MG63 (cell line): ENCODE measurements at regions not wholly inside any gene's neighbourhood (a gene's known extent, or its start where the extent isn't known, plus 50 kb on each side); places are given as distances from the start of the nearest gene placed in this dataset.

Experiments used
- DNase-seq: peaks from one replicate; pipeline ENCODE4 v3.0.0-alpha.2; 2020
- H3K27me3 ChIP-seq: fragments of 250-450 bp; sonication (Bioruptor Pico); 2 replicates; pipeline ENCODE4 v1.5.1; 2020; ENCODE audit warnings: mild to moderate bottlenecking, moderate library complexity
- H3K36me3 ChIP-seq: fragments of 250-450 bp; sonication (Bioruptor Pico); 2 replicates; pipeline ENCODE4 v1.5.1; 2020; ENCODE audit warnings: mild to moderate bottlenecking, moderate library complexity
- H3K4me3 ChIP-seq: fragments of 250-450 bp; sonication (Bioruptor Pico); 2 replicates; pipeline ENCODE4 v1.5.1; 2020; ENCODE audit warnings: mild to moderate bottlenecking, moderate library complexity
- H3K9me3 ChIP-seq: fragments of 250-450 bp; sonication (Bioruptor Pico); 2 replicates; pipeline ENCODE4 v1.5.1; 2020; ENCODE audit warnings: mild to moderate bottlenecking, moderate library complexity

DNA sequence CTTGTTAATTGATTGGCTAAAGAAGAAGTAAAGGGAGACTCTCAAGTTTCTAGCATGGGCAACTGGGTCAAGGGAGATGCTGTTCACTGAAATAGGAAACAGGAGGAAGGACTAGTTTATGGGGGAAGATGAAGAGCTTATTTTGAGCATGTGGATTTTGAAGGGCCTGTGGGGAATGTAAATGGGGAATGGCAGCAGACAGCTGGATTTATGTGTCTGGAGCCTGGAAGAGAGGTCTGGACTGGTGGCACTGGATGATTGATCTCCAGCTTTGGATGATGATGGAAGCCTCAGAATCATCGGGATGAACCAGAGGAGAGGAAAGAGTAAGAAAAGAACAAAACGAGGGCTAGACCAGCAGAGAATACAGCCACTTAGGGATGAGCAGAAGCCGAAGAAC is 54.9 kb upstream of the ENAH start:
- no peak overlapping the region for H3K4me3 ChIP-seq
- H3K9me3 ChIP-seq: no peaks in the 10 kb centered on the region
- no peaks in the 10 kb centered on the region for H3K36me3 ChIP-seq
- DNase-seq: no peak
- no peaks in the 10 kb centered on the region for H3K27me3 ChIP-seq

- Histone ChIP-seq H3K36me3 (no peaks in the 10 kb centered on the region), H3K4me3 (no peak overlapping the region), H3K27me3 (no peaks in the 10 kb centered on the region), H3K9me3 (no peaks in the 10 kb centered on the region)
- no peak for DNase-seq
These were observed 56.2 kb upstream of the ENAH start for GRCh38 chr1:225709101-225709500.

- Histone ChIP-seq H3K27me3 (no peaks in the 10 kb centered on the region), H3K36me3 (no peaks in the 10 kb centered on the region), H3K9me3 (no peaks in the 10 kb centered on the region), H3K4me3 (no peak overlapping the region)
- peak; percentile 87 for DNase-seq
These were observed 57.9 kb upstream of the ENAH start for GRCh38 chr1:225710804-225711203.

GRCh38 chr1:225711236-225711937 is 58.5 kb upstream of the ENAH start:
- Histone ChIP-seq H3K9me3 (no peaks in the 10 kb centered on the region), H3K27me3 (no peaks in the 10 kb centered on the region), H3K36me3 (no peaks in the 10 kb centered on the region), H3K4me3 (no peak overlapping the region)
- DNase-seq: no peak

DNA sequence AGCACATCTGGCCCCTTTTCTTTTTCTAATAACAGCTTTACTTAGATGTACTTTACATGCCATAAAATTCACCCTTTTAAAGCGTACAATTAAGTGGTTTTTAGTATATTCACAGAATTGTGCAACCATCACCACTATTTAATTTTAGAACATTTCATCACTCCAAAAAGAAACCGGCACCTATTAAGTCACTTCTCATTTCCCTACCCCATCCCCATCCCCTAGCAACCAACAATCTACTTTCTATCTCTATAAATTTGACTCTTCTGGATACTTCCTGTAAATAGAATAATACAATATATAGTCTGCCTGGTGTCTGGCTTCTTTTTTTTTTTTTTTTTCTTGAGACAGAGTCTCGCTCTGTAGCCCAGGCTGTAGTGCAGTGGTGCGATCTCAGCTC is 59.5 kb upstream of the ENAH start:
- no peaks in the 10 kb centered on the region for H3K9me3 ChIP-seq
- H3K4me3 ChIP-seq: no peak overlapping the region
- H3K36me3 ChIP-seq: no peaks in the 10 kb centered on the region
- no peak for DNase-seq
- no peaks in the 10 kb centered on the region for H3K27me3 ChIP-seq

DNA sequence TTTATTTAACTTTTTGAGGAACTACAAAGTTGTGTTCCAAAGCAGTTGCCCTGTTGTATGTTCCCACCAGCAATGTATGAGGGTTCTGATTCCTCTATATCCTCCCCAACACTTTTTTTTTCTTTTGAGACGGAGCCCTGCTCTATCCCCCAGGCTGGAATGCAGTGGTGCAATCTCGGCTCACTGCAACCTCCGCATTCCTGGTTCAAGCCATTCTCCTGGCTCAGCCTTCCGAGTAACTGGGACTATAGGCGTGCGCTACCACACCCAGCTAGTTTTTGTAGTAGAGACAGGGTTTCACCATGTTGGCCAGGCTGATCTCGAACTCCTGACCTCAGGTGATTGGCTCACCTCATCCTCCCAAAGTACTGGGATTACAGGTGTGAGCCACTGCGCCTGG is 60.4 kb upstream of the ENAH start:
- Histone ChIP-seq H3K9me3 (no peaks in the 10 kb centered on the region), H3K4me3 (no peak overlapping the region), H3K36me3 (no peaks in the 10 kb centered on the region), H3K27me3 (no peaks in the 10 kb centered on the region)
- DNase-seq: no peak

- DNase-seq: no peak
- Histone ChIP-seq H3K4me3 (no peak overlapping the region), H3K9me3 (no peaks in the 10 kb centered on the region), H3K27me3 (no peaks in the 10 kb centered on the region), H3K36me3 (no peaks in the 10 kb centered on the region)
These were observed 56.7 kb upstream of the SRP9 start for GRCh38 chr1:225720937-225721336.

GRCh38 chr1:225724251-225724650 is 53.4 kb upstream of the SRP9 start:
- Histone ChIP-seq H3K27me3 (no peaks in the 10 kb centered on the region), H3K9me3 (no peaks in the 10 kb centered on the region), H3K4me3 (no peak overlapping the region), H3K36me3 (no peaks in the 10 kb centered on the region)
- DNase-seq: no peak
